HEK293T (cell line): ENCODE measurements at regions not wholly inside any gene's neighbourhood (a gene's known extent, or its start where the extent isn't known, plus 50 kb on each side); places are given as distances from the start of the nearest gene placed in this dataset.
"Not testable (repeated sequence)": the region's sequence is repeated elsewhere in the genome, so short reads cannot be mapped to it uniquely, and the experiment has no call there.

Experiments
- CTCF ChIA-PET: fragments of 350-600 bp; formaldehyde crosslinking; extraction: SDS; loops from one replicate; lab custom pipeline; 2021; ENCODE audit warnings: antibody characterized with exemption, inconsistent platforms; lab: Yijun Ruan, JAX
- POLR2A ChIA-PET: fragments of 350-600 bp; formaldehyde crosslinking; extraction: SDS; loops from one replicate; lab custom pipeline; 2020; ENCODE audit warnings: antibody characterized with exemption, inconsistent platforms; lab: Yijun Ruan, JAX
- DNase-seq: peaks from one replicate; pipeline ENCODE4 v3.0.0; 2012; ENCODE audit warnings: mixed read lengths; ENCODE audit errors: extremely low spot score
- ARNT ChIP-seq: fragments of 450-650 bp; IDR thresholded peaks from 2 replicates; pipeline ENCODE4 v1.6.1; 2017; ENCODE audit warnings: mild to moderate bottlenecking
- BHLHE40 ChIP-seq: fragments of 450-650 bp; IDR thresholded peaks from 2 replicates; pipeline ENCODE4 v1.6.1; 2016; ENCODE audit warnings: mild to moderate bottlenecking, moderate library complexity, borderline replicate concordance
- CTBP1 ChIP-seq: fragments of 450-650 bp; IDR thresholded peaks from 2 replicates; pipeline ENCODE4 v1.6.1; 2016; ENCODE audit warnings: borderline replicate concordance
- ELF4 ChIP-seq: fragments of 450-650 bp; IDR thresholded peaks from 2 replicates; pipeline ENCODE4 v1.6.1; 2017; ENCODE audit warnings: antibody characterized with exemption
- FOXA1 ChIP-seq: fragments of 450-650 bp; IDR thresholded peaks from 2 replicates; pipeline ENCODE4 v1.6.1; 2016; ENCODE audit warnings: mild to moderate bottlenecking
- FOXK2 ChIP-seq: fragments of 450-650 bp; IDR thresholded peaks from 2 replicates; pipeline ENCODE4 v1.6.1; 2016; ENCODE audit warnings: mild to moderate bottlenecking
- FOXM1 ChIP-seq: fragments of 450-650 bp; IDR thresholded peaks from 2 replicates; pipeline ENCODE4 v1.6.1; 2017; ENCODE audit warnings: mild to moderate bottlenecking, borderline replicate concordance
- HDGF ChIP-seq: fragments of 450-650 bp; IDR thresholded peaks from 2 replicates; pipeline ENCODE4 v1.6.1; 2017; ENCODE audit warnings: antibody characterized with exemption, borderline replicate concordance
- L3MBTL2 ChIP-seq: fragments of 450-650 bp; conservative IDR thresholded peaks from 2 replicates; pipeline ENCODE4 v1.6.1; 2016; ENCODE audit warnings: mild to moderate bottlenecking
- LEF1 ChIP-seq: fragments of 450-650 bp; IDR thresholded peaks from 2 replicates; pipeline ENCODE4 v1.6.1; 2017; ENCODE audit warnings: mild to moderate bottlenecking, borderline replicate concordance
- NFRKB ChIP-seq: fragments of 450-650 bp; IDR thresholded peaks from 2 replicates; pipeline ENCODE4 v1.6.1; 2016; ENCODE audit warnings: mild to moderate bottlenecking, moderate library complexity
- PKNOX1 ChIP-seq: fragments of 450-650 bp; IDR thresholded peaks from 2 replicates; pipeline ENCODE4 v1.6.1; 2016
- SP1 ChIP-seq: fragments of 450-650 bp; IDR thresholded peaks from 2 replicates; pipeline ENCODE4 v1.6.1; 2017
- SUZ12 ChIP-seq: fragments of 450-650 bp; IDR thresholded peaks from 2 replicates; pipeline ENCODE4 v1.6.1; 2016; ENCODE audit warnings: mild to moderate bottlenecking
- TARDBP ChIP-seq: fragments of 450-650 bp; IDR thresholded peaks from 2 replicates; pipeline ENCODE4 v1.6.1; 2016
- ZNF384 ChIP-seq: fragments of 450-650 bp; IDR thresholded peaks from 2 replicates; pipeline ENCODE4 v1.6.1; 2016

DNA sequence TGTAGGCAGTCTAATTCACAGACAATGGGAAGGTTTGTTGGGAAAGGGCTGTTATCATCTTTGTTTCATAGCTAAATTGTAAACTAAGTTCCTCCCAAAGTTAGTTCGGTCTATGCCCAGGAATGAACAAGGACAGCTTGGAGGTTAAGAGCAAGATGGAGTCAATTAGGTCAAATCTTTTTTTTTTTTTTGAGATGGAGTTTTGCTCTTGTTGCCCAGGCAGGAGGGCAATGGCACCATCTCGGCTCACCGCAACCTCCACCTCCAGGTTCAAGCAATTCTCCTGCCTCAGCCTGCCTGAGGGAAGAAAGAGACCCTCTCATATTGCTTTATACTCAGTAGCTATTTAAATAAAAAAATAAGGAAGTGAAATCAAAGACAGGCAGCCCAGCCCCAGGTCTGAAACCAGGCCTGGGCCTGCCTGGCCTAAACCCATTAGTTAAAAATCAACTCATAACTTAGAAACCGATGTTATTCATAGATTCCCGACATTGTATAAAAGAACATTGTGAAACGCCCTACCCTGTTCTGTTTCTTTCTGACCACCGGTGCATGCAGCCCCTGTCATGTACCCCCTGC lies 297.4 kb upstream of the SGCG start:
- ChIA-PET POLR2A (no interaction called here), CTCF (interaction anchor here (0.8 kb wide), 1 partner anchor 237 kb away, joined by 5 read pairs; no protein-coding TSS in a partner anchor)

GRCh38 chr13:22883956-22884355 lies 296.8 kb upstream of the SGCG start:
- no peak for DNase-seq
- TF ChIP-seq HDGF (no peak), PKNOX1 (no peak), SP1 (no peak), FOXK2 (no peak), LEF1 (no peak), ARNT (no peak)
- POLR2A ChIA-PET = no interaction called here
- CTCF ChIA-PET = no interaction called here

More for the DNA sequence above, 297.4 kb upstream of the SGCG start:
- no peak for TF ChIP-seq FOXA1
- no peak for TF ChIP-seq ZNF384
- no peak for DNase-seq

DNA sequence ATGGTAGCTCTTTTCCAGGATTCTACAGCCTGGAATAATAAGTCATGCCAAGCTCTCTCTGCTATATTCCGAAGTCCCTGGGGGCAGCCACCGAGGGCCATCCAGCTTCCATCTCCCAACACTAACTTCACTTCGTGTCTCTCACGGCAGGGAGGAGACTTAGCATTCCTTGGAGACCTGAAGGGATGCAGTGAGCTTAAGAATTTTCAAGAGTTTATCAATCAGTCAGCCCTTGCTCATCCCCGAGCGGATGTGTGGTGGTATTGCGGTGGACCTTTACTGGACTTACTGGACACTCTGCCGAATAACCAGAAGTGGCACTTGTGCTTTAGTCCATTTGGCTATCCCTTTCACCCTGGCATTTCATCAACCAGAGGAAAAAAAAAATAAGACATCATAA lies 294.7 kb upstream of the SGCG start:
- POLR2A ChIA-PET, CTCF ChIA-PET: not testable (repeated sequence)

GRCh38 chr13:22889376-22889775 lies 291.4 kb upstream of the SGCG start:
- CTCF ChIA-PET, POLR2A ChIA-PET, DNase-seq: not testable (repeated sequence)

More for the DNA sequence above, 294.7 kb upstream of the SGCG start:
- not testable (repeated sequence) for DNase-seq

- no peak for DNase-seq
- CTCF ChIA-PET = no interaction called here
- POLR2A ChIA-PET = no interaction called here
- TF ChIP-seq HDGF = no peak
- no peak for TF ChIP-seq LEF1
- TF ChIP-seq ELF4 = no peak
- no peak for TF ChIP-seq PKNOX1
- no peak for TF ChIP-seq ZNF384
- TF ChIP-seq BHLHE40 = no peak
- TF ChIP-seq ARNT = no peak
- no peak for TF ChIP-seq NFRKB
- no peak for TF ChIP-seq TARDBP
- TF ChIP-seq FOXK2 = no peak
- no peak for TF ChIP-seq FOXA1
- no peak for TF ChIP-seq FOXM1
- TF ChIP-seq SP1 = no peak
- no peak for TF ChIP-seq SUZ12
- no peak for TF ChIP-seq CTBP1
Measured at GRCh38 chr13:22893204-22893603, 287.6 kb upstream of the SGCG start.

DNA sequence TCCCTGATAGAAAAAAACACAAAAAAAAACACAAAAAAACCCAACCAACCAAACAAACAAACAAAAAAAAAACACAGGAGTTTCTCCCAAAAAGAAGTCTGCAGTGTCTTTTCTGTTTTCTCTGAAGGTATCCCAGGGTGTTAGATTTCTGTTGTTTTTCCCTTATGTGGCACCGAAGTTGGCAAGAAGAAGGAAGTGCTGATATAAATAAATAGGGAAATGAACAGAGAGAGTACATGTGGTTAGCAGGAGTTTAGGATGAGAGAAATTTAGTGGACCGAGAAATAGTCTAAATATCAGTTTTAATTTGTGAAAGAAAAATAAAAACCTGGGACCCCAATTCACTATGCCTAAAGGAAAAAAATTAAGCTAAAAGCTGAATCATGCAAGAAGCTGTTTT lies 287.0 kb upstream of the SGCG start:
- CTCF ChIA-PET = no interaction called here
- no peak for DNase-seq
- POLR2A ChIA-PET = no interaction called here
- TF ChIP-seq NFRKB = no peak
- TF ChIP-seq SUZ12 = no peak

DNA sequence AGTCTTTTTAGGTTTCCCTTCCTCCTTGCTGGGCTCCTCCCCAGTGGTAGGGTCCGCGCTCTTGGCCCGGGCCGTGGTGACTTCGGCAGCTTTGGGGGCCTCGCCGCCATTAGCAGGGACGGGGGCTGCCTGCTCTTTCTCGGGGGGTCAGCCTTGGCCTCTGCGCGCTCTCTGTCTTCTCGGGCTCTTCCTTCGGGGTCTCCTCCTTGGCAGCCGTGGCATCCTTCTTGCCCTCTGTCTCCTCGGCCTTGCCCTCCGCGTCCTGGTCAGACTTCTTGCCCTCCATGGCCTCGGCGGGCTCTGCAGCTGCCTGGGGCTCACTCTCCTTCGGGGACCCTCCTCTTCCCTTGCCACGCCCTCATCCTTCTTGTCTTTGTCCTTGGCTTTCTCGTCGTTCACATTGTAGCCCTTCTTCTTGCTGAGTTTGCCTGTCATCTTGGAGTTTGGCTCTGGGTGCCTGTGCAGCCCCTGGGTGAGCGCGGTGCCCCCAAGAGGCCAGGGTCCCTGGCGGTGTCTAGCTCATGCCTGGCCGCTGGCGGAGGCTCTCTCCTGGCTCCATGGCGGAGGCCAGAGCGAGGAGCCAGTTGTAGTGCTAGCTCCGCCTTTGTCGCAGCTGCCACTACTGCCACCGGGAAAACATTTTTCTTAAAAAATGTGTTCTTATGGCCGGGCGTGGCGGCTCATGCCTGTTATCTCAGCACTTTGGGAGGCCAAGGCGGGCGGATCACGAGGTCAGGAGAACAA lies 283.0 kb upstream of the SGCG start:
- TF ChIP-seq L3MBTL2 = no peak
- TF ChIP-seq FOXA1 = no peak
- no peak for TF ChIP-seq NFRKB
- no peak for TF ChIP-seq TARDBP
- TF ChIP-seq SUZ12 = no peak
- TF ChIP-seq ARNT = no peak
- TF ChIP-seq FOXK2 = no peak
- no peak for TF ChIP-seq CTBP1
- ChIA-PET POLR2A (no interaction called here), CTCF (no interaction called here)
- no peak for DNase-seq

DNA sequence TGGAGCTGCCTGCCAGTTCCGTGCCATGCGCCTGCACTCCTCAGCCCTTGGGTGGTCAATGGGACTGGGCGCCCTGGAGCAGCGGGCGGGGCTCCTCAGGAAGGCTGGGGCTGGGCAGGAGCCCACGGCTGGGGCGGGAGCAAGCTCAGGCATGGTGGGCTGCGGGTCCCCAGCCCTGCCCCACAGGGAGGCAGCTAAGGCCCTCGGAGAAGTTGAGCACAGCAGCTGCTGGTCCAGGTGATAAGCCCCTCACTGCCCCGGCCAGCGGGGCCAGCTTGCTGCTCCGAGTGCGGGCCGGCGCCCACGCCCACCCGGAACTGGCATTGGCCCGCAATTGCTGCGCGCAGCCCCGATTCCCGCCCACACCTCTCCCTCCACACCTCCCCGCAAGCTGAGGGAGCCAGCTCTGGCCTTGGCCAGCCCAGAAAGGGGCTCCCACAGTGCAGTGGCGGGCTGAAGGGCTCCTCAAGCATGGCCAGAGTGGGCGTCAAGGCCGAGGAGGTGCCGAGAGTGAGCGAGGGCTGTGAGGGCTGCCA lies 280.3 kb upstream of the SGCG start:
- DNase-seq, POLR2A ChIA-PET, CTCF ChIA-PET: not testable (repeated sequence)

- POLR2A ChIA-PET = no interaction called here
Measured at GRCh38 chr13:22903301-22903700, 277.5 kb upstream of the SGCG start.

More at GRCh38 chr13:22903301-22903700, 277.5 kb upstream of the SGCG start:
- TF ChIP-seq FOXM1 = no peak
- no peak for DNase-seq
- CTCF ChIA-PET = no interaction called here
